Bronchial epithelial cell (primary cell): ENCODE measurements at regions not wholly inside any gene's neighbourhood (a gene's known extent, or its start where the extent isn't known, plus 50 kb on each side); places are given as distances from the start of the nearest gene placed in this dataset.

Experiments used
- DNase-seq: peaks from one replicate; pipeline ENCODE4 v3.0.0-alpha.2; 2010; ENCODE audit warnings: low read depth
- FAIRE-seq: peaks from 2 replicates; lab custom pipeline; 2011; peaks lifted over from hg19 to GRCh38; lab: Jason Lieb, UNC
- H3K27me3 ChIP-seq: 2 replicates; pipeline ENCODE4 v1.5.1; 2011; ENCODE audit warnings: low read length; ENCODE audit not compliant: control insufficient read depth, insufficient read depth
- H3K36me3 ChIP-seq: 2 replicates; pipeline ENCODE4 v1.5.1; 2011; ENCODE audit warnings: low read length; ENCODE audit not compliant: control insufficient read depth, insufficient read depth
- H3K4me3 ChIP-seq: 2 replicates; pipeline ENCODE4 v1.5.1; 2011; ENCODE audit warnings: mild to moderate bottlenecking, low read depth, low read length, control low read depth
- CTCF ChIP-seq: IDR thresholded peaks from 2 replicates; pipeline ENCODE4 v1.5.1; 2011; ENCODE audit warnings: mild to moderate bottlenecking, moderate library complexity, low read length, control low read depth, inconsistent platforms; ENCODE audit not compliant: insufficient read depth, severe bottlenecking

GRCh38 chr6:142694054-142694453 is 250.9 kb downstream of the HIVEP2 start:
- no peaks in the 10 kb centered on the region for H3K27me3 ChIP-seq
- DNase-seq (no peak), FAIRE-seq (no peak)
- no peak for TF ChIP-seq CTCF
- no peaks in the 10 kb centered on the region for H3K36me3 ChIP-seq
- no peak overlapping the region for H3K4me3 ChIP-seq

GRCh38 chr6:142695016-142695415 is 250.0 kb downstream of the HIVEP2 start:
- TF ChIP-seq CTCF, result no peak
- H3K36me3 ChIP-seq, result no peaks in the 10 kb centered on the region
- FAIRE-seq (no peak), DNase-seq (no peak)
- no peaks in the 10 kb centered on the region for H3K27me3 ChIP-seq
- no peak overlapping the region for H3K4me3 ChIP-seq

GRCh38 chr6:142696123-142697000 is 248.6 kb downstream of the HIVEP2 start:
- Histone ChIP-seq H3K27me3 (no peaks in the 10 kb centered on the region), H3K36me3 (no peaks in the 10 kb centered on the region), H3K4me3 (no peak overlapping the region)
- FAIRE-seq (no peak), DNase-seq (peak; percentile 31)
- no peak for TF ChIP-seq CTCF

- H3K27me3 ChIP-seq, result no peaks in the 10 kb centered on the region
- TF ChIP-seq CTCF, result no peak
- H3K4me3 ChIP-seq, result no peak overlapping the region
- DNase-seq (no peak), FAIRE-seq (no peak)
- H3K36me3 ChIP-seq, result no peaks in the 10 kb centered on the region
Measured at GRCh38 chr6:142697001-142697335, 248.0 kb downstream of the HIVEP2 start.

GRCh38 chr6:142697922-142698321 is 247.1 kb downstream of the HIVEP2 start:
- Histone ChIP-seq H3K4me3 (no peak overlapping the region), H3K27me3 (no peaks in the 10 kb centered on the region), H3K36me3 (no peaks in the 10 kb centered on the region)
- no peak for TF ChIP-seq CTCF
- FAIRE-seq (no peak), DNase-seq (no peak)

- FAIRE-seq, result no peak
- no peak overlapping the region for H3K4me3 ChIP-seq
- H3K27me3 ChIP-seq, result no peaks in the 10 kb centered on the region
- TF ChIP-seq CTCF, result peak; percentile 12
- DNase-seq, result no peak
- H3K36me3 ChIP-seq, result no peaks in the 10 kb centered on the region
Measured at GRCh38 chr6:142698751-142699150, 246.2 kb downstream of the HIVEP2 start.
